22Rv1 (cell line): ENCODE measurements at regions not wholly inside any gene's neighbourhood (a gene's known extent, or its start where the extent isn't known, plus 50 kb on each side); places are given as distances from the start of the nearest gene placed in this dataset.
"Not testable (repeated sequence)": the region's sequence is repeated elsewhere in the genome, so short reads cannot be mapped to it uniquely, and the experiment has no call there.

ENCODE experiments used
- H3K27ac ChIP-seq: fragments of 450-650 bp; 2 replicates; pipeline ENCODE4 v1.5.1; 2017
- CTCF ChIP-seq: fragments of 450-650 bp; IDR thresholded peaks from 2 replicates; pipeline ENCODE4 v1.5.1; 2017; ENCODE audit warnings: mild to moderate bottlenecking
- ZFX ChIP-seq: fragments of 450-650 bp; IDR thresholded peaks from 2 replicates; pipeline ENCODE4 v1.6.1; 2017; ENCODE audit warnings: antibody characterized with exemption, borderline replicate concordance

- H3K27ac ChIP-seq = no peak overlapping the region
- TF ChIP-seq ZFX (no peak), CTCF (no peak)
These were observed 158.9 kb downstream of the FAM174A start for GRCh38 chr5:100694100-100694499.

- TF ChIP-seq ZFX (no peak), CTCF (peak; percentile 46)
- H3K27ac ChIP-seq = no peak overlapping the region
These were observed 162.8 kb downstream of the FAM174A start for GRCh38 chr5:100697970-100698369.

- TF ChIP-seq CTCF (peak; percentile 27; the same call in 1 of the 2 replicates), ZFX (no peak)
- no peak overlapping the region for H3K27ac ChIP-seq
These were observed 171.6 kb downstream of the FAM174A start for GRCh38 chr5:100706776-100707175.

GRCh38 chr5:100708645-100709171, 173.5 kb downstream of the FAM174A start:
- no peak overlapping the region for H3K27ac ChIP-seq
- TF ChIP-seq CTCF = no peak

- TF ChIP-seq ZFX (no peak), CTCF (no peak)
- no peak overlapping the region for H3K27ac ChIP-seq
These were observed 174.6 kb downstream of the FAM174A start for GRCh38 chr5:100709771-100710170.

GRCh38 chr5:100714780-100715179, 179.6 kb downstream of the FAM174A start:
- H3K27ac ChIP-seq = not testable (repeated sequence)

GRCh38 chr5:100722657-100723056, 180.4 kb downstream of the ST8SIA4 start:
- no peak overlapping the region for H3K27ac ChIP-seq
- no peak for TF ChIP-seq CTCF
- TF ChIP-seq ZFX = no peak

GRCh38 chr5:100723229-100723628, 179.9 kb downstream of the ST8SIA4 start:
- TF ChIP-seq CTCF = no peak
- TF ChIP-seq ZFX = no peak
- no peak overlapping the region for H3K27ac ChIP-seq
